ENCODE measurements at regions not wholly inside any gene's neighbourhood (a gene's known extent, or its start where the extent isn't known, plus 50 kb on each side); places are given as distances from the start of the nearest gene placed in this dataset.

- TF ChIP-seq, protein P1, sequence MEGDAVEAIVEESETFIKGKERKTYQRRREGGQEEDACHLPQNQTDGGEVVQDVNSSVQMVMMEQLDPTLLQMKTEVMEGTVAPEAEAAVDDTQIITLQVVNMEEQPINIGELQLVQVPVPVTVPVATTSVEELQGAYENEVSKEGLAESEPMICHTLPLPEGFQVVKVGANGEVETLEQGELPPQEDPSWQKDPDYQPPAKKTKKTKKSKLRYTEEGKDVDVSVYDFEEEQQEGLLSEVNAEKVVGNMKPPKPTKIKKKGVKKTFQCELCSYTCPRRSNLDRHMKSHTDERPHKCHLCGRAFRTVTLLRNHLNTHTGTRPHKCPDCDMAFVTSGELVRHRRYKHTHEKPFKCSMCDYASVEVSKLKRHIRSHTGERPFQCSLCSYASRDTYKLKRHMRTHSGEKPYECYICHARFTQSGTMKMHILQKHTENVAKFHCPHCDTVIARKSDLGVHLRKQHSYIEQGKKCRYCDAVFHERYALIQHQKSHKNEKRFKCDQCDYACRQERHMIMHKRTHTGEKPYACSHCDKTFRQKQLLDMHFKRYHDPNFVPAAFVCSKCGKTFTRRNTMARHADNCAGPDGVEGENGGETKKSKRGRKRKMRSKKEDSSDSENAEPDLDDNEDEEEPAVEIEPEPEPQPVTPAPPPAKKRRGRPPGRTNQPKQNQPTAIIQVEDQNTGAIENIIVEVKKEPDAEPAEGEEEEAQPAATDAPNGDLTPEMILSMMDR (conservative IDR thresholded peaks at IDR 0.05; ENCODE audit: low read length) = no peak
- no peak for TF ChIP-seq EZH2phosphoT487 (IDR thresholded peaks at IDR 0.05; ENCODE audit: borderline replicate concordance)
Measured at GRCh38 chr10:76643511-76643911, 994.1 kb downstream of the KCNMA1 start.

Measured in Loucy (cell line).